HEK293 (cell line): ENCODE measurements at regions not wholly inside any gene's neighbourhood (a gene's known extent, or its start where the extent isn't known, plus 50 kb on each side); places are given as distances from the start of the nearest gene placed in this dataset.
A peak's percentile ranks its signal among the peaks of the same experiment; 100 is the strongest.

Experiments used
- CTCF ChIA-PET: fragments of 350-600 bp; formaldehyde crosslinking; extraction: SDS; loops from one replicate; lab custom pipeline; 2021; ENCODE audit warnings: antibody characterized with exemption; lab: Yijun Ruan, JAX
- POLR2A ChIA-PET: fragments of 300-600 bp; formaldehyde crosslinking; extraction: SDS; loops from one replicate; lab custom pipeline; 2020; ENCODE audit warnings: antibody characterized with exemption, inconsistent platforms; lab: Yijun Ruan, JAX
- H3K27ac ChIP-seq: fragments of 200-500 bp; sonication (Bioruptor generic); 2 replicates; pipeline ENCODE4 v1.5.1; 2014; ENCODE audit warnings: low read depth, low read length, control low read depth, inconsistent platforms; ENCODE audit errors: extremely low read depth
- H3K36me3 ChIP-seq, 2 experiments: fragments of 200-500 bp in 1 of 2; sonication (Bioruptor generic) in 1 of 2; 1 replicate in 1 of 2; 2 replicates in 1 of 2; pipeline ENCODE4 v1.5.1; 2014 to 2017; ENCODE audit warnings: inconsistent platforms in 2 of 2, low read length in 2 of 2; ENCODE audit not compliant: control insufficient read depth in 2 of 2, insufficient read depth in 1 of 2
- H3K4me1 ChIP-seq: fragments of 200-500 bp; sonication (Bioruptor generic); 2 replicates; pipeline ENCODE4 v1.5.1; 2014; ENCODE audit warnings: mild to moderate bottlenecking, low read length, inconsistent platforms; ENCODE audit not compliant: control insufficient read depth, insufficient read depth
- H3K4me3 ChIP-seq: 2 replicates; pipeline ENCODE4 v1.5.1; 2011; ENCODE audit warnings: low read depth, mild to moderate bottlenecking, control low read depth, low read length, moderate library complexity
- H3K9me3 ChIP-seq: fragments of 200-500 bp; sonication (Bioruptor generic); 2 replicates; pipeline ENCODE4 v1.5.1; 2014; ENCODE audit warnings: low read depth, low read length, inconsistent platforms; ENCODE audit not compliant: control insufficient read depth, insufficient read depth
- BCL11A ChIP-seq: fragments of 450-650 bp; formaldehyde crosslinking; IDR thresholded peaks from 2 replicates; pipeline ENCODE4 v1.5.1; 2016; ENCODE audit warnings: low read depth, missing biosample characterization, missing genetic modification characterization
- GLIS2 ChIP-seq: fragments of 450-650 bp; formaldehyde crosslinking; IDR thresholded peaks from 2 replicates; pipeline ENCODE4 v1.5.1; 2016; ENCODE audit warnings: missing biosample characterization, missing genetic modification characterization
- REST ChIP-seq: fragments of 450-650 bp; formaldehyde crosslinking; IDR thresholded peaks from 2 replicates; pipeline ENCODE4 v1.5.1; 2016; ENCODE audit warnings: missing biosample characterization, missing genetic modification characterization
- SETDB1 ChIP-seq: IDR thresholded peaks from one replicate; pipeline ENCODE4 v1.6.1; 2017; ENCODE audit warnings: mild to moderate bottlenecking, low read length, moderate library complexity, mixed read lengths; ENCODE audit not compliant: insufficient read length
- SP2 ChIP-seq: fragments of 450-650 bp; formaldehyde crosslinking; IDR thresholded peaks from 2 replicates; pipeline ENCODE4 v1.5.1; 2016; ENCODE audit warnings: missing biosample characterization, missing genetic modification characterization
- YY2 ChIP-seq: fragments of 450-650 bp; formaldehyde crosslinking; IDR thresholded peaks from 2 replicates; pipeline ENCODE4 v1.5.1; 2016; ENCODE audit warnings: missing biosample characterization, missing genetic modification characterization
- ZNF2 ChIP-seq: fragments of 450-650 bp; formaldehyde crosslinking; IDR thresholded peaks from 2 replicates; pipeline ENCODE4 v1.5.1; 2016; ENCODE audit warnings: missing biosample characterization, missing genetic modification characterization
- ZNF211 ChIP-seq: fragments of 450-650 bp; formaldehyde crosslinking; IDR thresholded peaks from 2 replicates; pipeline ENCODE4 v1.5.1; 2016; ENCODE audit warnings: low read depth, missing biosample characterization, missing genetic modification characterization
- ZNF280C ChIP-seq: fragments of 450-650 bp; formaldehyde crosslinking; IDR thresholded peaks from 2 replicates; pipeline ENCODE4 v1.5.1; 2016; ENCODE audit warnings: missing biosample characterization, missing genetic modification characterization
- ZNF311 ChIP-seq: fragments of 450-650 bp; formaldehyde crosslinking; IDR thresholded peaks from 2 replicates; pipeline ENCODE4 v1.5.1; 2017; ENCODE audit warnings: missing biosample characterization, missing genetic modification characterization, borderline replicate concordance
- ZNF366 ChIP-seq: fragments of 450-650 bp; formaldehyde crosslinking; conservative IDR thresholded peaks from 2 replicates; pipeline ENCODE4 v1.5.1; 2016; ENCODE audit warnings: missing biosample characterization, missing genetic modification characterization
- ZNF404 ChIP-seq: fragments of 450-650 bp; formaldehyde crosslinking; IDR thresholded peaks from 2 replicates; pipeline ENCODE4 v1.5.1; 2017; ENCODE audit warnings: missing biosample characterization, missing genetic modification characterization
- ZNF530 ChIP-seq: fragments of 450-650 bp; formaldehyde crosslinking; IDR thresholded peaks from 2 replicates; pipeline ENCODE4 v1.5.1; 2016; ENCODE audit warnings: low read depth, missing biosample characterization, missing genetic modification characterization
- ZNF544 ChIP-seq: fragments of 450-650 bp; formaldehyde crosslinking; IDR thresholded peaks from 2 replicates; pipeline ENCODE4 v1.5.0; 2017; ENCODE audit warnings: missing biosample characterization, missing genetic modification characterization
- TF ChIP-seq, protein P1 (sequence below): fragments of 450-650 bp; formaldehyde crosslinking; IDR thresholded peaks from 2 replicates; pipeline ENCODE4 v1.5.1; 2016; ENCODE audit warnings: missing biosample characterization, missing genetic modification characterization
- TF ChIP-seq, protein P2 (sequence below): fragments of 450-650 bp; IDR thresholded peaks from 2 replicates; pipeline ENCODE4 v1.5.1; 2018; ENCODE audit warnings: missing biosample characterization, missing genetic modification characterization
- TF ChIP-seq, protein P3 (sequence below): fragments of 450-650 bp; formaldehyde crosslinking; IDR thresholded peaks from 2 replicates; pipeline ENCODE4 v1.5.1; 2016; ENCODE audit warnings: missing biosample characterization, missing genetic modification characterization, low read depth
- TF ChIP-seq, protein P4 (sequence below): fragments of 450-650 bp; formaldehyde crosslinking; IDR thresholded peaks from 2 replicates; pipeline ENCODE4 v1.5.1; 2016; ENCODE audit warnings: missing biosample characterization, missing genetic modification characterization, borderline replicate concordance

- H3K4me1 ChIP-seq, result no peaks in the 10 kb centered on the region
- peak; percentile 92 for TF ChIP-seq REST (tag by site-specific recombination)
- TF ChIP-seq GLIS2, result no peak
- H3K9me3 ChIP-seq, result no peaks in the 10 kb centered on the region
- no peak overlapping the region for H3K27ac ChIP-seq
- no peaks in the 10 kb centered on the region for H3K36me3 ChIP-seq
- H3K4me3 ChIP-seq, result no peak overlapping the region
- ChIA-PET POLR2A (no interaction called here), CTCF (no interaction called here)
Observed at GRCh38 chr5:166845044-166845443, 1446.4 kb upstream of the WWC1 start.

- Histone ChIP-seq H3K4me3 (no peak overlapping the region), H3K9me3 (no peaks in the 10 kb centered on the region)
- no peak for TF ChIP-seq YY2
- no peak for TF ChIP-seq ZNF404 (tag by site-specific recombination)
- TF ChIP-seq, protein P1, sequence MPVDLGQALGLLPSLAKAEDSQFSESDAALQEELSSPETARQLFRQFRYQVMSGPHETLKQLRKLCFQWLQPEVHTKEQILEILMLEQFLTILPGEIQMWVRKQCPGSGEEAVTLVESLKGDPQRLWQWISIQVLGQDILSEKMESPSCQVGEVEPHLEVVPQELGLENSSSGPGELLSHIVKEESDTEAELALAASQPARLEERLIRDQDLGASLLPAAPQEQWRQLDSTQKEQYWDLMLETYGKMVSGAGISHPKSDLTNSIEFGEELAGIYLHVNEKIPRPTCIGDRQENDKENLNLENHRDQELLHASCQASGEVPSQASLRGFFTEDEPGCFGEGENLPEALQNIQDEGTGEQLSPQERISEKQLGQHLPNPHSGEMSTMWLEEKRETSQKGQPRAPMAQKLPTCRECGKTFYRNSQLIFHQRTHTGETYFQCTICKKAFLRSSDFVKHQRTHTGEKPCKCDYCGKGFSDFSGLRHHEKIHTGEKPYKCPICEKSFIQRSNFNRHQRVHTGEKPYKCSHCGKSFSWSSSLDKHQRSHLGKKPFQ, result no peak
- TF ChIP-seq, protein P2, sequence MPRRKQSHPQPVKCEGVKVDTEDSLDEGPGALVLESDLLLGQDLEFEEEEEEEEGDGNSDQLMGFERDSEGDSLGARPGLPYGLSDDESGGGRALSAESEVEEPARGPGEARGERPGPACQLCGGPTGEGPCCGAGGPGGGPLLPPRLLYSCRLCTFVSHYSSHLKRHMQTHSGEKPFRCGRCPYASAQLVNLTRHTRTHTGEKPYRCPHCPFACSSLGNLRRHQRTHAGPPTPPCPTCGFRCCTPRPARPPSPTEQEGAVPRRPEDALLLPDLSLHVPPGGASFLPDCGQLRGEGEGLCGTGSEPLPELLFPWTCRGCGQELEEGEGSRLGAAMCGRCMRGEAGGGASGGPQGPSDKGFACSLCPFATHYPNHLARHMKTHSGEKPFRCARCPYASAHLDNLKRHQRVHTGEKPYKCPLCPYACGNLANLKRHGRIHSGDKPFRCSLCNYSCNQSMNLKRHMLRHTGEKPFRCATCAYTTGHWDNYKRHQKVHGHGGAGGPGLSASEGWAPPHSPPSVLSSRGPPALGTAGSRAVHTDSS (tag by site-specific recombination), result no peak
- TF ChIP-seq, protein P3, sequence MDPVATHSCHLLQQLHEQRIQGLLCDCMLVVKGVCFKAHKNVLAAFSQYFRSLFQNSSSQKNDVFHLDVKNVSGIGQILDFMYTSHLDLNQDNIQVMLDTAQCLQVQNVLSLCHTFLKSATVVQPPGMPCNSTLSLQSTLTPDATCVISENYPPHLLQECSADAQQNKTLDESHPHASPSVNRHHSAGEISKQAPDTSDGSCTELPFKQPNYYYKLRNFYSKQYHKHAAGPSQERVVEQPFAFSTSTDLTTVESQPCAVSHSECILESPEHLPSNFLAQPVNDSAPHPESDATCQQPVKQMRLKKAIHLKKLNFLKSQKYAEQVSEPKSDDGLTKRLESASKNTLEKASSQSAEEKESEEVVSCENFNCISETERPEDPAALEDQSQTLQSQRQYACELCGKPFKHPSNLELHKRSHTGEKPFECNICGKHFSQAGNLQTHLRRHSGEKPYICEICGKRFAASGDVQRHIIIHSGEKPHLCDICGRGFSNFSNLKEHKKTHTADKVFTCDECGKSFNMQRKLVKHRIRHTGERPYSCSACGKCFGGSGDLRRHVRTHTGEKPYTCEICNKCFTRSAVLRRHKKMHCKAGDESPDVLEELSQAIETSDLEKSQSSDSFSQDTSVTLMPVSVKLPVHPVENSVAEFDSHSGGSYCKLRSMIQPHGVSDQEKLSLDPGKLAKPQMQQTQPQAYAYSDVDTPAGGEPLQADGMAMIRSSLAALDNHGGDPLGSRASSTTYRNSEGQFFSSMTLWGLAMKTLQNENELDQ (tag by site-specific recombination), result no peak
- no peak for TF ChIP-seq ZNF280C (tag by site-specific recombination)
- no peak for TF ChIP-seq SETDB1
- TF ChIP-seq, all 188 proteins: peak for 0
- CTCF ChIA-PET, result no interaction called here
- POLR2A ChIA-PET, result no interaction called here
- Histone ChIP-seq H3K27ac (no peak overlapping the region), H3K4me1 (no peaks in the 10 kb centered on the region), H3K36me3 (no peaks in the 10 kb centered on the region)
Observed at GRCh38 chr5:166856791-166857190, 1434.7 kb upstream of the WWC1 start.

- H3K36me3 ChIP-seq, result no peaks in the 10 kb centered on the region
- TF ChIP-seq, protein P4, sequence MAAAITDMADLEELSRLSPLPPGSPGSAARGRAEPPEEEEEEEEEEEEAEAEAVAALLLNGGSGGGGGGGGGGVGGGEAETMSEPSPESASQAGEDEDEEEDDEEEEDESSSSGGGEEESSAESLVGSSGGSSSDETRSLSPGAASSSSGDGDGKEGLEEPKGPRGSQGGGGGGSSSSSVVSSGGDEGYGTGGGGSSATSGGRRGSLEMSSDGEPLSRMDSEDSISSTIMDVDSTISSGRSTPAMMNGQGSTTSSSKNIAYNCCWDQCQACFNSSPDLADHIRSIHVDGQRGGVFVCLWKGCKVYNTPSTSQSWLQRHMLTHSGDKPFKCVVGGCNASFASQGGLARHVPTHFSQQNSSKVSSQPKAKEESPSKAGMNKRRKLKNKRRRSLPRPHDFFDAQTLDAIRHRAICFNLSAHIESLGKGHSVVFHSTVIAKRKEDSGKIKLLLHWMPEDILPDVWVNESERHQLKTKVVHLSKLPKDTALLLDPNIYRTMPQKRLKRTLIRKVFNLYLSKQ (tag by site-specific recombination), result no peak
- TF ChIP-seq ZNF544, result no peak
- no peak for TF ChIP-seq BCL11A (tag by site-specific recombination)
- no peak for TF ChIP-seq SP2
- TF ChIP-seq ZNF311 (tag by site-specific recombination), result no peak
- no peak for TF ChIP-seq ZNF530 (tag by site-specific recombination)
- no peak for TF ChIP-seq ZNF2 (tag by site-specific recombination)
- TF ChIP-seq ZNF211 (tag by site-specific recombination), result no peak
- no peak for TF ChIP-seq ZNF366
- ChIA-PET POLR2A (no interaction called here), CTCF (no interaction called here)
- no peak overlapping the region for H3K27ac ChIP-seq
- no peak overlapping the region for H3K4me3 ChIP-seq
- no peaks in the 10 kb centered on the region for H3K9me3 ChIP-seq
- no peaks in the 10 kb centered on the region for H3K4me1 ChIP-seq
Observed at GRCh38 chr5:166860426-166860825, 1431.0 kb upstream of the WWC1 start.
